Mesenchymal stem cell (in vitro differentiated cells and primary cell): ENCODE measurements at regions not wholly inside any gene's neighbourhood (a gene's known extent, or its start where the extent isn't known, plus 50 kb on each side); places are given as distances from the start of the nearest gene placed in this dataset.

Experiments
- DNase-seq: peaks from one replicate; pipeline ENCODE4 v3.0.0-alpha.2; 2013
- H2AFZ ChIP-seq: one replicate; pipeline ENCODE4 v1.6.1; 2013; ENCODE audit warnings: low read depth, mild to moderate bottlenecking, control low read depth, inconsistent platforms, low read length, moderate library complexity
- H2AK5ac ChIP-seq: 2 replicates; pipeline ENCODE4 v1.6.1; 2013; ENCODE audit warnings: low read length, moderate library complexity, mild to moderate bottlenecking, inconsistent platforms; ENCODE audit not compliant: severe bottlenecking
- H2BK120ac ChIP-seq: one replicate; pipeline ENCODE4 v1.6.1; 2013; ENCODE audit warnings: low read depth, mild to moderate bottlenecking, inconsistent platforms, low read length, moderate library complexity
- H2BK12ac ChIP-seq, 2 experiments: one replicate each; pipeline ENCODE4 v1.6.1; 2013; ENCODE audit warnings: inconsistent platforms in 2 of 2, low read length in 2 of 2, mild to moderate bottlenecking in 2 of 2, moderate library complexity in 2 of 2, control low read depth in 1 of 2
- H2BK15ac ChIP-seq: one replicate; pipeline ENCODE4 v1.6.1; 2013; ENCODE audit warnings: mild to moderate bottlenecking, low read depth, inconsistent platforms; ENCODE audit not compliant: poor library complexity, severe bottlenecking
- H2BK5ac ChIP-seq: 2 replicates; pipeline ENCODE4 v1.6.1; 2013; ENCODE audit warnings: low read depth, mild to moderate bottlenecking, low read length, control low read depth, inconsistent platforms; ENCODE audit not compliant: poor library complexity, severe bottlenecking
- H3K14ac ChIP-seq, 2 experiments: one replicate each; pipeline ENCODE4 v1.6.1; 2013; ENCODE audit warnings: inconsistent platforms in 2 of 2, low read length in 2 of 2, control low read depth in 1 of 2, mild to moderate bottlenecking in 1 of 2, moderate library complexity in 1 of 2
- H3K18ac ChIP-seq, 2 experiments: one replicate each; pipeline ENCODE4 v1.6.1; 2013; ENCODE audit warnings: inconsistent platforms in 2 of 2, low read length in 2 of 2, control low read depth in 1 of 2, low read depth in 1 of 2, mild to moderate bottlenecking in 1 of 2
- H3K23ac ChIP-seq, 2 experiments: one replicate each; pipeline ENCODE4 v1.6.1; 2013; ENCODE audit warnings: inconsistent platforms in 2 of 2, low read length in 2 of 2, mild to moderate bottlenecking in 2 of 2, moderate library complexity in 2 of 2, control low read depth in 1 of 2
- H3K27ac ChIP-seq: 2 replicates; pipeline ENCODE4 v1.5.1; 2013; ENCODE audit warnings: mild to moderate bottlenecking, moderate library complexity, low read length, control low read depth, inconsistent platforms; ENCODE audit not compliant: poor library complexity, severe bottlenecking
- H3K27me3 ChIP-seq, 2 experiments: 2 replicates each; pipeline versions ENCODE4 v1.6.1 to v1.7.0; 2013; ENCODE audit warnings: low read length in 2 of 2, mild to moderate bottlenecking in 2 of 2, moderate library complexity in 2 of 2, control low read depth in 1 of 2, inconsistent platforms in 1 of 2; ENCODE audit not compliant: control insufficient read depth in 1 of 2, insufficient read depth in 1 of 2
- H3K36me3 ChIP-seq, 2 experiments: 2 replicates each; pipeline versions ENCODE4 v1.6.1 to v1.7.0; 2013; ENCODE audit warnings: low read length in 2 of 2, control low read depth in 1 of 2, inconsistent platforms in 1 of 2, low read depth in 1 of 2, mild to moderate bottlenecking in 1 of 2; ENCODE audit not compliant: insufficient read depth in 2 of 2, control insufficient read depth in 1 of 2
- H3K4ac ChIP-seq, 2 experiments: one replicate each; pipeline ENCODE4 v1.6.1; 2013; ENCODE audit warnings: inconsistent platforms in 2 of 2, low read length in 2 of 2, mild to moderate bottlenecking in 2 of 2, moderate library complexity in 2 of 2, control low read depth in 1 of 2, low read depth in 1 of 2
- H3K4me1 ChIP-seq: 2 replicates; pipeline ENCODE4 v1.6.1; 2013; ENCODE audit warnings: low read depth, low read length, control low read depth; ENCODE audit not compliant: control insufficient read depth, insufficient read depth
- H3K4me2 ChIP-seq: 2 replicates; pipeline ENCODE4 v1.6.1; 2013; ENCODE audit warnings: low read length, mild to moderate bottlenecking, inconsistent platforms; ENCODE audit not compliant: poor library complexity, severe bottlenecking
- H3K4me3 ChIP-seq, 2 experiments: 2 replicates each; pipeline versions ENCODE4 v1.5.1 to v1.7.0; 2013; ENCODE audit warnings: low read length in 2 of 2, mild to moderate bottlenecking in 2 of 2, control low read depth in 1 of 2, low read depth in 1 of 2; ENCODE audit not compliant: insufficient read depth in 1 of 2
- H3K79me1 ChIP-seq: replicated peaks from 2 replicates; pipeline ENCODE4 v1.6.1; 2013; ENCODE audit warnings: mild to moderate bottlenecking, control low read depth, low read length, inconsistent platforms; ENCODE audit not compliant: poor library complexity, severe bottlenecking
- H3K9ac ChIP-seq: 2 replicates; pipeline ENCODE4 v1.7.0; 2013; ENCODE audit warnings: mild to moderate bottlenecking, low read length, moderate library complexity
- H3K9me3 ChIP-seq: 2 replicates; pipeline ENCODE4 v1.7.0; 2013; ENCODE audit warnings: mild to moderate bottlenecking, low read length; ENCODE audit not compliant: control insufficient read depth
- H4K8ac ChIP-seq: one replicate; pipeline ENCODE4 v1.6.1; 2013; ENCODE audit warnings: inconsistent platforms, mild to moderate bottlenecking, low read length, moderate library complexity
- H4K91ac ChIP-seq: one replicate; pipeline ENCODE4 v1.6.1; 2013; ENCODE audit warnings: mild to moderate bottlenecking, low read length, inconsistent platforms
- WGBS: methylation state at CpG from one replicate; pipeline ENCODE4 v1.1.7; 2013; ENCODE audit warnings: mixed read lengths; 5-methylcytosine and 5-hydroxymethylcytosine counted together

- no peaks in the 10 kb centered on the region for H3K9me3 ChIP-seq
- no peak overlapping the region for H2BK12ac ChIP-seq
- H2BK5ac ChIP-seq, result no peak overlapping the region
- no peaks in the 10 kb centered on the region for H3K36me3 ChIP-seq
- H4K91ac ChIP-seq, result no peak overlapping the region
- WGBS, result no CpG with 5 or more reads among the region's 2 CpGs
- peak; percentile 80 for DNase-seq
- H3K4me1 ChIP-seq, result peaks cover 2% of the 10 kb centered on the region
- no peak overlapping the region for H3K23ac ChIP-seq
- H2BK120ac ChIP-seq, result no peak overlapping the region
- no peak overlapping the region for H3K4me3 ChIP-seq
- no peak overlapping the region for H2AFZ ChIP-seq
- H3K9ac ChIP-seq, result peak overlapping the region; percentile 49
- H3K79me1 ChIP-seq, result no peaks in the 10 kb centered on the region
- no peak overlapping the region for H2BK15ac ChIP-seq
- peak overlapping the region; percentile 93 for H3K27ac ChIP-seq
- no peak overlapping the region for H2AK5ac ChIP-seq
- no peak overlapping the region for H3K4ac ChIP-seq
- H3K18ac ChIP-seq, result no peak overlapping the region
- H3K14ac ChIP-seq, result no peak overlapping the region
- H3K4me2 ChIP-seq, result no peak overlapping the region
- no peak overlapping the region for H4K8ac ChIP-seq
- no peaks in the 10 kb centered on the region for H3K27me3 ChIP-seq
Measured at GRCh38 chr4:106583567-106583966, 215.0 kb upstream of the GIMD1 start.

DNA sequence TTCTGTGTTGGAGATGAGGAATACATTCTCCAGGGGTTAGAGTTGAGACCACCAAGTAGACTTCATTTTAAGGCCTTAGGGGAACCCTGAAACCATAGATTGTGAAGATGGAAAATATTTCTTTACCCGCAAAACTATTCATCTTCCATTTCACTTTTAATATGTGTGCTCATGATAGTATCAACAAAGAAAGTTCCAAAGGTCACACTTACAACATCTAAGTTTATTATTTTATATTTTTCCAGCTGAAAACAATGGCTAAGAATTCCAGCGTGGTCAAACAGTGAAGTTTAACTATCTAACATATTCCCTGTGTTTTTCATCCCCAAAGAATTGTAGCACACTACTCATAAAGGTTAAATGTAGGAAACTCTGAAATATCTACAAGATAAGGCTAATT, 214.5 kb upstream of the GIMD1 start:
- Histone ChIP-seq H3K36me3 (no peaks in the 10 kb centered on the region), H2BK12ac (no peak overlapping the region), H3K14ac (no peak overlapping the region), H4K91ac (no peak overlapping the region), H3K4me3 (no peak overlapping the region), H3K27me3 (no peaks in the 10 kb centered on the region), H3K4me1 (peaks cover 2% of the 10 kb centered on the region), H3K9me3 (no peaks in the 10 kb centered on the region), H2AK5ac (peak overlapping the region; percentile 18), H3K4ac (no peak overlapping the region), H2BK5ac (peak overlapping the region; percentile 82), H3K18ac (no peak overlapping the region), H2AFZ (no peak overlapping the region), H3K27ac (peak overlapping the region; percentile 93), H3K23ac (no peak overlapping the region), H3K79me1 (no peaks in the 10 kb centered on the region), H2BK15ac (no peak overlapping the region), H2BK120ac (no peak overlapping the region), H3K4me2 (no peak overlapping the region), H4K8ac (no peak overlapping the region), H3K9ac (no peak overlapping the region)
- WGBS, result 83% methylated on average over 1 of the region's 2 CpGs
- no peak for DNase-seq

DNA sequence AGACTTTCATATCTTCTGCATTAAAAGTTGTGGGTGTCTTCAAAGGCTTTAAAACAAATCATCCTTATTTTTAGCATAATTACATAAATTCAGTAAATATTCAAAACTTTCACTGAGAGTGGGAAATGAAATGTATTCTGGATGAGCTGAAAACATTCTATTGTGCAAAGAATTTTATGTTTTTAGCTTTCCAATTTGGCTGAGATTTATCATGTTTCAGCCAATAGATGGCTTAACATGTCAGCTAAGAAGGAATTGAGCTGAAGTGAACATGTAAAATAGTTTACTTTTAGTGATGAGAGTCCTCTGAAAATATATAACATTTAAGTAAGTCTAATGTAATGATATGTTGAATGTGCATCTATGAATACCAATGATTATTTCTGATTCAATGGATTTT, 213.5 kb upstream of the GIMD1 start:
- H3K9me3 ChIP-seq, result no peaks in the 10 kb centered on the region
- no peak overlapping the region for H3K14ac ChIP-seq
- no peak for DNase-seq
- no peaks in the 10 kb centered on the region for H3K36me3 ChIP-seq
- peaks cover 2% of the 10 kb centered on the region for H3K4me1 ChIP-seq
- H2BK12ac ChIP-seq, result no peak overlapping the region
- H3K18ac ChIP-seq, result no peak overlapping the region
- H3K9ac ChIP-seq, result no peak overlapping the region
- H2AK5ac ChIP-seq, result no peak overlapping the region
- H3K79me1 ChIP-seq, result no peaks in the 10 kb centered on the region
- no peak overlapping the region for H4K91ac ChIP-seq
- H2BK5ac ChIP-seq, result no peak overlapping the region
- peak overlapping the region; percentile 93 for H3K27ac ChIP-seq
- no peak overlapping the region for H2AFZ ChIP-seq
- H3K27me3 ChIP-seq, result no peaks in the 10 kb centered on the region
- no peak overlapping the region for H4K8ac ChIP-seq
- H3K4me3 ChIP-seq, result no peak overlapping the region
- H2BK120ac ChIP-seq, result no peak overlapping the region
- no peak overlapping the region for H3K4me2 ChIP-seq
- H3K23ac ChIP-seq, result no peak overlapping the region
- no peak overlapping the region for H2BK15ac ChIP-seq
- no peak overlapping the region for H3K4ac ChIP-seq

DNA sequence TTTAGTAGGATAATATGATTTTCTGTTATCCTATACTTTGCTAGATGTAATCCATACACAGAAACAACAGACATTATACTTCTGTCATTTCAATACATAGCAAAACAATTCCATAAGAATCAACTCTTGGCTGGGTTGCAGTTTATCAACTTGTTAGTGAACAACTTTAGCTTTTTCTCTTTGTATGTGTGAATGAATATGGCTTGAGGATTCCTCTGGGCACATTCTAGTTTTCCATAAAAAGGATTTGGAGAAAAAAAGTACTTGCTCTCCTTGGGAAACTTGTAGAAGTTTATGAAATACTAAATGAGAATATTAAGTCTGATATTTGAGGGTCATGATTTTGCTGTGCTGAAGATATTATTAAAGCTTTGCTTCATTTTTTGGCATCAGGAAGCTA, 210.7 kb upstream of the GIMD1 start:
- no peak overlapping the region for H3K4me3 ChIP-seq
- H3K23ac ChIP-seq, result no peak overlapping the region
- no peak overlapping the region for H2BK120ac ChIP-seq
- no peak overlapping the region for H3K4ac ChIP-seq
- no peak overlapping the region for H2AFZ ChIP-seq
- no peak overlapping the region for H4K8ac ChIP-seq
- no peaks in the 10 kb centered on the region for H3K79me1 ChIP-seq
- H4K91ac ChIP-seq, result no peak overlapping the region
- no peak overlapping the region for H2BK15ac ChIP-seq
- H3K27ac ChIP-seq, result no peak overlapping the region
- H3K4me2 ChIP-seq, result no peak overlapping the region
- DNase-seq, result no peak
- H3K27me3 ChIP-seq, result no peaks in the 10 kb centered on the region
- H3K14ac ChIP-seq, result no peak overlapping the region
- no peak overlapping the region for H2BK12ac ChIP-seq
- H3K9ac ChIP-seq, result no peak overlapping the region
- H2BK5ac ChIP-seq, result no peak overlapping the region
- H3K36me3 ChIP-seq, result no peaks in the 10 kb centered on the region
- H3K4me1 ChIP-seq, result no peaks in the 10 kb centered on the region
- H2AK5ac ChIP-seq, result no peak overlapping the region
- H3K18ac ChIP-seq, result no peak overlapping the region
- H3K9me3 ChIP-seq, result no peaks in the 10 kb centered on the region
